BE2C (cell line): ENCODE measurements at regions not wholly inside any gene's neighbourhood (a gene's known extent, or its start where the extent isn't known, plus 50 kb on each side); places are given as distances from the start of the nearest gene placed in this dataset.

Experiments
- DNase-seq: peaks from one replicate; pipeline ENCODE4 v3.0.0-alpha.2; 2020
- H3K27me3 ChIP-seq: fragments of 250-450 bp; sonication (Bioruptor Pico); 2 replicates; pipeline ENCODE4 v1.5.1; 2020; ENCODE audit warnings: mild to moderate bottlenecking
- H3K36me3 ChIP-seq: fragments of 250-450 bp; sonication (Bioruptor Pico); 2 replicates; pipeline ENCODE4 v1.5.1; 2020; ENCODE audit warnings: mild to moderate bottlenecking
- H3K4me1 ChIP-seq: fragments of 250-450 bp; sonication (Bioruptor Pico); 2 replicates; pipeline ENCODE4 v1.5.1; 2020
- H3K4me3 ChIP-seq: 2 replicates; pipeline ENCODE4 v1.5.1; 2011; ENCODE audit warnings: low read depth, low read length
- H3K9me3 ChIP-seq: fragments of 250-450 bp; sonication (Bioruptor Pico); 2 replicates; pipeline ENCODE4 v1.5.1; 2020
- TF ChIP-seq, protein P1 (sequence below): IDR thresholded peaks from 2 replicates; pipeline ENCODE4 v1.5.1; 2012; ENCODE audit warnings: mild to moderate bottlenecking, low read depth, low read length

DNA sequence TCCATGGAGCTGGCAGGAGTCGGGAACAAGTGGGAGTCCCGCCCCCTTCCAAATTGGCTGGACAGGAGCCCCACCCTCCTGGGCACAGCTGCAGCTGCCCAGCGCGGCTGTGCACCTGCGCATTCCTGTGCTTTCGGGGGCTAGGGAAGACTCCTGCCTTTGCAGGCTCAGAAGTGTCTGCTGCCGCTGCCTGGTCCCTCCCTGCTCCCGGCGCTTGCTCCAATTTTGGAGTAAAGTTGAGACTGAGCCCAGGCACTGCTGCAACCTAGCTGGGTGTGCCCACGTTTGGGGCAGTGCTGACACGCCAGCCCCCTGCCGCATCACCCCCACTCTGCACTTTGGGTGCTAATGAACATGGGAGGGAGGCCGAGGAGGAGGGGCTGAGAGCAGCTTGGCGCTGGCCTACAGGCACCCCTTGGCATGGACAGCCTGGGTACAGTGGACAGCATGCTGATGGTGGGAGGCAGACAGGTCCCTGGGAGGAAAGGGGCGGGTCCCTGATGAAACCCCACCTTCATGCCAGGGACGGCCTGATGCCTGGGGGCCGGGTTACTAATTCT lies 399.2 kb upstream of the CNTN4 start:
- H3K9me3 ChIP-seq, result no peaks in the 10 kb centered on the region
- no peaks in the 10 kb centered on the region for H3K27me3 ChIP-seq
- TF ChIP-seq, protein P1, sequence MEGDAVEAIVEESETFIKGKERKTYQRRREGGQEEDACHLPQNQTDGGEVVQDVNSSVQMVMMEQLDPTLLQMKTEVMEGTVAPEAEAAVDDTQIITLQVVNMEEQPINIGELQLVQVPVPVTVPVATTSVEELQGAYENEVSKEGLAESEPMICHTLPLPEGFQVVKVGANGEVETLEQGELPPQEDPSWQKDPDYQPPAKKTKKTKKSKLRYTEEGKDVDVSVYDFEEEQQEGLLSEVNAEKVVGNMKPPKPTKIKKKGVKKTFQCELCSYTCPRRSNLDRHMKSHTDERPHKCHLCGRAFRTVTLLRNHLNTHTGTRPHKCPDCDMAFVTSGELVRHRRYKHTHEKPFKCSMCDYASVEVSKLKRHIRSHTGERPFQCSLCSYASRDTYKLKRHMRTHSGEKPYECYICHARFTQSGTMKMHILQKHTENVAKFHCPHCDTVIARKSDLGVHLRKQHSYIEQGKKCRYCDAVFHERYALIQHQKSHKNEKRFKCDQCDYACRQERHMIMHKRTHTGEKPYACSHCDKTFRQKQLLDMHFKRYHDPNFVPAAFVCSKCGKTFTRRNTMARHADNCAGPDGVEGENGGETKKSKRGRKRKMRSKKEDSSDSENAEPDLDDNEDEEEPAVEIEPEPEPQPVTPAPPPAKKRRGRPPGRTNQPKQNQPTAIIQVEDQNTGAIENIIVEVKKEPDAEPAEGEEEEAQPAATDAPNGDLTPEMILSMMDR, result no peak
- no peak overlapping the region for H3K4me3 ChIP-seq
- no peaks in the 10 kb centered on the region for H3K36me3 ChIP-seq
- no peak for DNase-seq
- H3K4me1 ChIP-seq, result no peaks in the 10 kb centered on the region

DNA sequence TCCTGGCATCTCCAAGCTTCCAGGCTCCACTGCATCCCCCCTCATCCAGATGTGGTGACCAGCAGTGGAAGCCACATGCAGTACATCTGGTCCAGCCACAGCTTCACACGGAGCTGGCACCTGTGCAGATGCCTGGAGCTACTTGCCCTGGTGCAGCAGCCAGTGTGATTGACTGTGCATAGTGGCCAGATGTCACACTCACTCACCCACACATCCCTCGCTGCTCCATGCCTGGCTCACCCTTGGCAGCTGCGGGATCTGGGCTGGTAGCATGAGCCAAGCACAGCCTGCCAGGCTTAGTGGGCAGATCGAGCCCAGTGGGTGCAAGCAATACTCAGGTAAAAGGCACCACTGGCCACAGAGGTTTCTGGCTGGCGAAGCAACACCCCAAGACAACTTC lies 398.0 kb upstream of the CNTN4 start:
- H3K4me1 ChIP-seq, result no peaks in the 10 kb centered on the region
- H3K27me3 ChIP-seq, result no peaks in the 10 kb centered on the region
- TF ChIP-seq, protein P1, result no peak
- no peaks in the 10 kb centered on the region for H3K9me3 ChIP-seq
- no peaks in the 10 kb centered on the region for H3K36me3 ChIP-seq
- no peak for DNase-seq
- H3K4me3 ChIP-seq, result no peak overlapping the region

DNA sequence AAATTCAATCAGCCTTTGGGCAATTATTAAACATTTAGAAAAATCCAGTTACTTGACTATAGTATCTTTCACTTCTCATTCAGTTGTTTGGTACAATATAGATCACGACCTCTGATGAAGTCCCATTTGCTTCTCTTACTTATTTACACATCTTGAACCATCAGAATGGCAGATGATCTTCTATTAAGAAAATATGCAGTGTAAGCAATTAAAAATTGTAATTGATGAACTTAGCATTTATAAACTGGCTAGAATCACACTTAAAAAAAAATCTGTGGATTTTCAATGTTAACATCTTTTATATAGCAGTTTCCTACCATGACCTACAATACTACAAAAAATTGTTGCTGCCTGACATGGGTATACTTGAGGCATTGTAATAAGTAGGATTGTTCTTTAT lies 395.5 kb upstream of the CNTN4 start:
- TF ChIP-seq, protein P1, result no peak
- Histone ChIP-seq H3K36me3 (no peaks in the 10 kb centered on the region), H3K27me3 (no peaks in the 10 kb centered on the region), H3K4me3 (no peak overlapping the region), H3K4me1 (no peaks in the 10 kb centered on the region), H3K9me3 (no peaks in the 10 kb centered on the region)
- DNase-seq, result no peak

DNA sequence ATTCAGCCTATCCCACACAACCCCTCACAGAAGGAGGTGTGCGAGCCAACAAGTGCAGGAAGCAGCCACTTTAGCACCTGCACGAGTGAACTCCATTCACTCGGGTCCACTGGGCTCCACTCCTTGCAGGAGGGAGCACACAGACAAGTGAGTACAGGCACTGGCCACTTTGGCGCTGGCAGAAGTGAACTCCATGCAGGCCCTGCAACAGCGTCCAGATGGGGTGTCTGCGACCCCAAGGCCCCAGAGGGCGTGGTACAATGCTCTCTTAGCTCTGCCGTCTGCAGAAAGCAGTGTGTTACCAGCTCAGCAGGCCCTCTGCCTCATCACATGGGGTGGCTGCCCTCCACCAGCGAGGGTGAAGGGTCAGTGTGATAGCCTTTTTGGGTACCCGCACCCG lies 388.0 kb upstream of the CNTN4 start:
- no peak for DNase-seq
- Histone ChIP-seq H3K27me3 (no peaks in the 10 kb centered on the region), H3K9me3 (no peaks in the 10 kb centered on the region), H3K4me1 (no peaks in the 10 kb centered on the region), H3K36me3 (no peaks in the 10 kb centered on the region), H3K4me3 (no peak overlapping the region)
- TF ChIP-seq, protein P1, result no peak

DNA sequence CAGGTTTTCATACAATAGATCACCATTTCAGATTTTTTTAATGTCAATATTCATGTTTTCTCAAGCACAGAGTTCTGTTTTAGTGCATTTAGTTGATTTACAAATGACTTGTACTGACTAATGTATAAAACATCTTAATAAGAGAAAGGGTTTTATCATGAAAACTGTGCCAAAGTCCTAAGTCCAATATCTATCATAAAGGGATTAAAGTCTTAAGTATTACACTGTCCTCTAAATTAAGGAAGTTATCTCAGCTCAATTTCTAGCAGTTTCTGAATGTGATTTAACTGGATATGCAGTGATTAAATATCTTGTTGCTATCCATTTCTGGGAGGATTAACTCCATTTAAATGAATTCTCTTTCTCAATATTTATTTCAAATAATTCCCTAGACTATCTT lies 381.1 kb upstream of the CNTN4 start:
- Histone ChIP-seq H3K27me3 (no peaks in the 10 kb centered on the region), H3K4me3 (no peak overlapping the region), H3K36me3 (no peaks in the 10 kb centered on the region), H3K4me1 (no peaks in the 10 kb centered on the region), H3K9me3 (no peaks in the 10 kb centered on the region)
- no peak for DNase-seq
- TF ChIP-seq, protein P1, result no peak

DNA sequence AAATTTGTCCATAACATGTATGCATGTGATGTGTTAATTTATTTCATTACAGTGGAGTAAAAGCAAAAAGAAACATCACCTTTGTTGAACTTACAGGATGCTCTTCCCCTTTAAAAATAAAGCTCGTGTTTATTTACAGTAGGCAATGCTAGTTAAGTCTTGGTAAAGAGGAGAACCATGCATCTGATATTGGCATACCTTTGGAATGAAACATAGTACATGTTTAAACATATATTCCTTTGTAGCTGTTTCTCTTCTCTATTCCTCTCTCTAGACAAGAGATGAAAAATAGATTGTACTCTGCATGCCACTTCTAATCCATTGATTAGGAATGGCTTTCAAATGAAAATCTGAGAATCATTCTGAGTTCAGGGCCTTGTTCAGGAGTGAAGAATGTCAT lies 374.9 kb upstream of the CNTN4 start:
- TF ChIP-seq, protein P1, result no peak
- no peak for DNase-seq
- Histone ChIP-seq H3K9me3 (no peaks in the 10 kb centered on the region), H3K4me3 (no peak overlapping the region), H3K4me1 (no peaks in the 10 kb centered on the region), H3K36me3 (no peaks in the 10 kb centered on the region), H3K27me3 (no peaks in the 10 kb centered on the region)
